ENCODE measurements at regions not wholly inside any gene's neighbourhood (a gene's known extent, or its start where the extent isn't known, plus 50 kb on each side); places are given as distances from the start of the nearest gene placed in this dataset.

GRCh38 chr11:95676308-95676707, 113.3 kb downstream of the FAM76B start:
- no peak for DNase-seq
- H3K27me3 ChIP-seq, result no peaks in the 10 kb centered on the region
- H3K27ac ChIP-seq, result peak overlapping the region in 1 of 4 donors; percentile 36
- 71 to 84% methylated on average over 4 of the region's 4 CpGs for WGBS, 2 donors
- intact Hi-C loops (cut with DNase I), result no loop called here
- no peaks in the 10 kb centered on the region for H3K36me3 ChIP-seq
- no peak overlapping the region for H3K4me3 ChIP-seq
- H3K9me3 ChIP-seq, result no peaks in the 10 kb centered on the region
- peaks cover 0 to 32% (median 13%) of the 10 kb centered on the region in 3 donors for H3K4me1 ChIP-seq
- TF ChIP-seq CTCF (IDR thresholded peaks at IDR 0.05), result no peak
- no peak for TF ChIP-seq POLR2A (IDR thresholded peaks at IDR 0.05)

- H3K9me3 ChIP-seq, result no peaks in the 10 kb centered on the region
- peak overlapping the region in 2 of 4 donors; percentile 6 to 36 for H3K27ac ChIP-seq
- H3K4me3 ChIP-seq, result no peak overlapping the region
- H3K27me3 ChIP-seq, result no peaks in the 10 kb centered on the region
- no peak for TF ChIP-seq POLR2A (IDR thresholded peaks at IDR 0.05)
- no peak for TF ChIP-seq CTCF (IDR thresholded peaks at IDR 0.05)
- 44 to 58% methylated on average over 1 to 2 of the region's 2 CpGs for WGBS, 2 donors
- intact Hi-C loops (cut with DNase I), result no loop called here
- H3K4me1 ChIP-seq, result peaks cover 0 to 25% (median 8%) of the 10 kb centered on the region in 3 donors
- H3K36me3 ChIP-seq, result no peaks in the 10 kb centered on the region
- DNase-seq, result no peak
These were observed 114.0 kb downstream of the FAM76B start for GRCh38 chr11:95675585-95675984.

- no peaks in the 10 kb centered on the region for H3K27me3 ChIP-seq
- H3K4me3 ChIP-seq, result no peak overlapping the region
- WGBS, 2 donors, result 75 to 90% methylated on average over 4 of the region's 4 CpGs
- no peaks in the 10 kb centered on the region for H3K36me3 ChIP-seq
- H3K9me3 ChIP-seq, result no peaks in the 10 kb centered on the region
- intact Hi-C loops (cut with DNase I), result no loop called here
- TF ChIP-seq POLR2A (IDR thresholded peaks at IDR 0.05) (no peak), CTCF (IDR thresholded peaks at IDR 0.05) (no peak)
- peaks cover 0 to 17% (median 0%) of the 10 kb centered on the region in 3 donors for H3K4me1 ChIP-seq
- no peak for DNase-seq
- H3K27ac ChIP-seq, result peak overlapping the region in 2 of 4 donors; percentile 1 to 28
These were observed 114.8 kb downstream of the FAM76B start for GRCh38 chr11:95674657-95675358.

GRCh38 chr11:95671768-95672167, 117.8 kb downstream of the FAM76B start:
- Histone ChIP-seq H3K36me3 (no peaks in the 10 kb centered on the region), H3K4me1 (peaks cover 0 to 28% (median 0%) of the 10 kb centered on the region in 3 donors), H3K4me3 (no peak overlapping the region), H3K27me3 (no peaks in the 10 kb centered on the region), H3K9me3 (no peaks in the 10 kb centered on the region), H3K27ac (no peak overlapping the region)
- DNase-seq, result no peak
- 29 to 32% methylated on average over 2 of the region's 2 CpGs for WGBS, 2 donors
- no peak for TF ChIP-seq POLR2A (IDR thresholded peaks at IDR 0.05)
- TF ChIP-seq CTCF (IDR thresholded peaks at IDR 0.05), result no peak
- intact Hi-C loops (cut with DNase I), result no loop called here

- no peak overlapping the region for H3K27ac ChIP-seq
- TF ChIP-seq CTCF (IDR thresholded peaks at IDR 0.05) (no peak), POLR2A (IDR thresholded peaks at IDR 0.05) (no peak)
- intact Hi-C loops (cut with DNase I), result no loop called here
- no peaks in the 10 kb centered on the region for H3K9me3 ChIP-seq
- DNase-seq, result no peak
- WGBS, 2 donors, result 10 to 44% methylated on average over 3 of the region's 3 CpGs
- no peaks in the 10 kb centered on the region for H3K36me3 ChIP-seq
- H3K4me1 ChIP-seq, result peaks cover 0 to 24% (median 0%) of the 10 kb centered on the region in 3 donors
- no peak overlapping the region for H3K4me3 ChIP-seq
- no peaks in the 10 kb centered on the region for H3K27me3 ChIP-seq
These were observed 121.5 kb downstream of the FAM76B start for GRCh38 chr11:95668131-95668530.

All from esophagus squamous epithelium (tissue), 5 donors.